HL-60 (cell line): ENCODE measurements at regions not wholly inside any gene's neighbourhood (a gene's known extent, or its start where the extent isn't known, plus 50 kb on each side); places are given as distances from the start of the nearest gene placed in this dataset.

Experiments used
- CTCF ChIP-seq: IDR thresholded peaks from one replicate; pipeline ENCODE4 v1.5.1; 2011; ENCODE audit warnings: low read length, control low read depth, inconsistent platforms; ENCODE audit not compliant: insufficient read depth
- POLR2AphosphoS5 ChIP-seq: IDR thresholded peaks from 2 replicates; pipeline ENCODE4 v1.6.1; 2012; ENCODE audit warnings: low read depth
- SPI1 ChIP-seq: IDR thresholded peaks from 2 replicates; pipeline ENCODE4 v1.6.1; 2012; ENCODE audit warnings: low read depth, mild to moderate bottlenecking, borderline replicate concordance

- TF ChIP-seq SPI1 (no peak), POLR2AphosphoS5 (no peak), CTCF (no peak)
Measured at GRCh38 chr12:94829552-94829951, 173.9 kb downstream of the NDUFA12 start.
